Spleen (tissue), 11 donors: ENCODE measurements at regions not wholly inside any gene's neighbourhood (a gene's known extent, or its start where the extent isn't known, plus 50 kb on each side); places are given as distances from the start of the nearest gene placed in this dataset.

ENCODE experiments used
- DNase-seq: peaks from one replicate; pipeline ENCODE4 v3.0.0-alpha.2; 2020
- H3K27ac ChIP-seq, 8 donors: fragments of 200-600 bp; sonication (generic) in 7 of 8; 1 replicate in 4 of 8; 2 replicates in 4 of 8; pipeline versions ENCODE4 v1.5.0 to v1.8.0; 2016 to 2021; ENCODE audit warnings: inconsistent platforms in 4 of 8, mild to moderate bottlenecking in 4 of 8, moderate library complexity in 1 of 8
- H3K27me3 ChIP-seq, 7 donors: fragments of 200-600 bp; sonication (generic) in 6 of 7; replicated peaks in 1 of 7; 1 replicate in 4 of 7; 2 replicates in 3 of 7; pipeline versions ENCODE4 v1.5.0 to v1.8.0; 2016 to 2021; ENCODE audit warnings: inconsistent platforms in 3 of 7, mild to moderate bottlenecking in 1 of 7
- H3K36me3 ChIP-seq, 6 donors: fragments of 200-600 bp; sonication (generic) in 5 of 6; 1 replicate in 4 of 6; 2 replicates in 2 of 6; pipeline versions ENCODE4 v1.5.0 to v1.8.0; 2016 to 2021; ENCODE audit warnings: inconsistent platforms in 2 of 6
- H3K4me1 ChIP-seq, 6 donors: fragments of 200-600 bp; sonication (generic) in 5 of 6; 1 replicate in 3 of 6; 2 replicates in 3 of 6; pipeline versions ENCODE4 v1.5.0 to v1.8.0; 2016 to 2021; ENCODE audit warnings: inconsistent platforms in 3 of 6
- H3K4me3 ChIP-seq, 8 donors: fragments of 200-600 bp; sonication (generic) in 7 of 8; 1 replicate in 4 of 8; 2 replicates in 4 of 8; pipeline versions ENCODE4 v1.5.0 to v1.8.0; 2016 to 2021; ENCODE audit warnings: inconsistent platforms in 4 of 8, mild to moderate bottlenecking in 4 of 8, moderate library complexity in 2 of 8
- H3K9me3 ChIP-seq, 8 donors: fragments of 200-600 bp; sonication (generic) in 7 of 8; 1 replicate in 4 of 8; 2 replicates in 4 of 8; pipeline versions ENCODE4 v1.5.0 to v1.8.0; 2016 to 2021; ENCODE audit warnings: inconsistent platforms in 4 of 8
- CTCF ChIP-seq, 11 experiments: fragments of 200-600 bp in 7 of 11; fragments of 450-650 bp in 4 of 11; sonication (generic) in 4 of 11; IDR thresholded peaks in 8 of 11; conservative IDR thresholded peaks in 3 of 11; 1 replicate in 7 of 11; 2 replicates in 4 of 11; pipeline versions ENCODE4 v1.4.0 to v1.8.0; 2016 to 2021; ENCODE audit warnings: antibody characterized with exemption in 11 of 11, inconsistent platforms in 4 of 11, mild to moderate bottlenecking in 1 of 11
- POLR2A ChIP-seq, 3 donors: fragments of 450-650 bp; IDR thresholded peaks; one replicate each; pipeline ENCODE4 v1.5.1; 2017; ENCODE audit warnings: antibody characterized with exemption in 3 of 3, mild to moderate bottlenecking in 1 of 3
- POLR2AphosphoS5 ChIP-seq, 3 donors: sonication (generic); formaldehyde crosslinking; IDR thresholded peaks; one replicate each; pipeline ENCODE4 v1.5.1; 2017; ENCODE audit warnings: antibody characterized with exemption in 3 of 3
- WGBS, 5 donors: extraction: QIAGEN DNeasy Blood & Tissue Kit in 3 of 5; methylation state at CpG; one replicate each; pipeline versions ENCODE4 v1.1.5 to v1.1.7; 2013 to 2018; 5-methylcytosine and 5-hydroxymethylcytosine counted together
- intact Hi-C: fragments of 100-400 bp; cut with DNase I; formaldehyde crosslinking; loops from one replicate; pipeline ENCODE4 v1.15.0; 2023; ENCODE audit warnings: low total_unique reads
- donor health status: healthy with polysubstance abuse.
- donor health status: DM: no; HTN: no; CAD: no; lungs with moderate emphysema.
- donor health status: DM: no; HTN: no; CAD: no.
- donor health status: Bipolar disorder and iron deficiency.
- donor health status: healthy.
- donor health status: DM: no; HTN: no; CAD: no.
- donor health status: DM: yes; HTN: yes; CAD: no.

- Histone ChIP-seq H3K4me1 (no peaks in the 10 kb centered on the region), H3K27me3 (peaks cover 0 to 16% (median 0%) of the 10 kb centered on the region in 7 donors), H3K9me3 (peaks cover 0 to 13% (median 4%) of the 10 kb centered on the region in 8 donors), H3K27ac (no peak overlapping the region), H3K4me3 (peak overlapping the region in 1 of 8 donors; percentile 21), H3K36me3 (no peaks in the 10 kb centered on the region)
- intact Hi-C loops = no loop called here
- no peak for DNase-seq
- TF ChIP-seq CTCF (IDR thresholded peaks at IDR 0.05 in 8 of 11, conservative IDR thresholded peaks at IDR 0.05 in 3 of 11) (no peak), POLR2AphosphoS5 (IDR thresholded peaks at IDR 0.05) (no peak), POLR2A (IDR thresholded peaks at IDR 0.05) (no peak)
- WGBS, 5 donors = 44 to 62% (median 52%) methylated on average over 37 to 46 of the region's 46 CpGs
These were observed 583.1 kb upstream of the HS6ST1 start for GRCh38 chr2:128901572-128902391.

GRCh38 chr2:128903637-128904036, 585.0 kb upstream of the HS6ST1 start:
- WGBS, 5 donors = 83 to 94% (median 93%) methylated on average over 11 to 19 of the region's 19 CpGs
- TF ChIP-seq POLR2AphosphoS5 (IDR thresholded peaks at IDR 0.05) (no peak), POLR2A (IDR thresholded peaks at IDR 0.05) (no peak), CTCF (IDR thresholded peaks at IDR 0.05 in 8 of 11, conservative IDR thresholded peaks at IDR 0.05 in 3 of 11) (no peak)
- Histone ChIP-seq H3K4me3 (no peak overlapping the region), H3K4me1 (no peaks in the 10 kb centered on the region), H3K27me3 (peaks cover 0 to 16% (median 0%) of the 10 kb centered on the region in 7 donors), H3K36me3 (no peaks in the 10 kb centered on the region), H3K9me3 (peaks cover 0 to 13% (median 4%) of the 10 kb centered on the region in 8 donors), H3K27ac (no peak overlapping the region)
- intact Hi-C loops = no loop called here
- DNase-seq = no peak

- H3K27ac ChIP-seq = no peak overlapping the region
- no peaks in the 10 kb centered on the region for H3K27me3 ChIP-seq
- no peak for DNase-seq
- H3K4me1 ChIP-seq = no peaks in the 10 kb centered on the region
- WGBS, 5 donors = 65 to 92% (median 81%) methylated on average over 1 of the region's 1 CpG
- H3K4me3 ChIP-seq = no peak overlapping the region
- intact Hi-C loops = no loop called here
- H3K36me3 ChIP-seq = no peaks in the 10 kb centered on the region
- no peak for TF ChIP-seq CTCF (IDR thresholded peaks at IDR 0.05 in 8 of 11, conservative IDR thresholded peaks at IDR 0.05 in 3 of 11)
- TF ChIP-seq POLR2A (IDR thresholded peaks at IDR 0.05) = no peak
- TF ChIP-seq POLR2AphosphoS5 (IDR thresholded peaks at IDR 0.05) = no peak
- H3K9me3 ChIP-seq = peaks cover 0 to 15% (median 6%) of the 10 kb centered on the region in 8 donors
These were observed 592.6 kb upstream of the HS6ST1 start for GRCh38 chr2:128911276-128911675.

- H3K4me3 ChIP-seq = no peak overlapping the region
- no peak for TF ChIP-seq POLR2A (IDR thresholded peaks at IDR 0.05)
- TF ChIP-seq POLR2AphosphoS5 (IDR thresholded peaks at IDR 0.05) = no peak
- TF ChIP-seq CTCF (IDR thresholded peaks at IDR 0.05 in 8 of 11, conservative IDR thresholded peaks at IDR 0.05 in 3 of 11) = no peak
- intact Hi-C loops = no loop called here
- H3K27ac ChIP-seq = no peak overlapping the region
- no peaks in the 10 kb centered on the region for H3K36me3 ChIP-seq
- no peak for DNase-seq
- H3K4me1 ChIP-seq = no peaks in the 10 kb centered on the region
- peaks cover 0 to 33% (median 22%) of the 10 kb centered on the region in 8 donors for H3K9me3 ChIP-seq
- no peaks in the 10 kb centered on the region for H3K27me3 ChIP-seq
These were observed 595.7 kb upstream of the HS6ST1 start for GRCh38 chr2:128914320-128914719.
